ENCODE measurements at regions not wholly inside any gene's neighbourhood (a gene's known extent, or its start where the extent isn't known, plus 50 kb on each side); places are given as distances from the start of the nearest gene placed in this dataset.
A peak's percentile ranks its signal among the peaks of the same experiment; 100 is the strongest.

- Histone ChIP-seq H3K9me3 (ENCODE audit: control insufficient read depth, low read depth, low read length) (no peaks in the 10 kb centered on the region), H3K27ac (ENCODE audit: control insufficient read depth, insufficient read depth, low read length) (no peak overlapping the region), H4K20me1 (ENCODE audit: control insufficient read depth, extremely low read depth, insufficient read depth, low read length) (no peaks in the 10 kb centered on the region), H2AFZ (ENCODE audit: control insufficient read depth, low read length) (no peak overlapping the region), H3K79me2 (ENCODE audit: control insufficient read depth, insufficient read depth, low read length) (no peaks in the 10 kb centered on the region), H3K9me1 (ENCODE audit: control insufficient read depth, extremely low read depth, insufficient read depth, low read length) (no peaks in the 10 kb centered on the region), H3K27me3 (ENCODE audit: control insufficient read depth, extremely low read depth, insufficient read depth, low read length) (no peaks in the 10 kb centered on the region), H3K9ac (ENCODE audit: control insufficient read depth, extremely low read depth, insufficient read depth, low read length) (no peak overlapping the region), H3K36me3 (ENCODE audit: control insufficient read depth in 2 of 2, extremely low read depth in 1 of 2, insufficient read depth in 2 of 2, low read length in 2 of 2) (no peaks in the 10 kb centered on the region), H3K4me3 (ENCODE audit: control insufficient read depth in 2 of 3, extremely low read depth in 1 of 3, insufficient read depth in 2 of 3, low read depth in 1 of 3, low read length in 3 of 3) (no peak overlapping the region), H3K4me2 (ENCODE audit: control insufficient read depth, extremely low read depth, insufficient read depth, low read depth, low read length) (no peak overlapping the region), H3K4me1 (ENCODE audit: control insufficient read depth, extremely low read depth, insufficient read depth, low read length) (no peaks in the 10 kb centered on the region)
- FAIRE-seq = no peak
- TF ChIP-seq EZH2 (IDR thresholded peaks at IDR 0.05; ENCODE audit: low read length) (no peak), CTCF (optimal IDR thresholded peaks at IDR 0.05 in 1 of 3, IDR thresholded peaks at IDR 0.05 in 1 of 3, conservative IDR thresholded peaks at IDR 0.05 in 1 of 3; ENCODE audit: extremely low read depth in 1 of 3, insufficient read depth in 2 of 3, low read length in 3 of 3) (no peak)
- DNase-seq (ENCODE audit: low read depth, low spot score) = no peak
- dilution Hi-C loops (cut with MboI; ENCODE audit: extremely low pct_ligation_motif_present, low sequenced_read_pairs) = no loop called here
Measured at GRCh38 chr3:104596054-104596453, 770.7 kb upstream of the ALCAM start.

- Histone ChIP-seq H3K9ac (ENCODE audit: control insufficient read depth, extremely low read depth, insufficient read depth, low read length) (no peak overlapping the region), H3K9me1 (ENCODE audit: control insufficient read depth, extremely low read depth, insufficient read depth, low read length) (no peaks in the 10 kb centered on the region), H3K4me3 (ENCODE audit: control insufficient read depth in 2 of 3, extremely low read depth in 1 of 3, insufficient read depth in 2 of 3, low read depth in 1 of 3, low read length in 3 of 3) (no peak overlapping the region), H3K9me3 (ENCODE audit: control insufficient read depth, low read depth, low read length) (no peaks in the 10 kb centered on the region), H3K27me3 (ENCODE audit: control insufficient read depth, extremely low read depth, insufficient read depth, low read length) (no peaks in the 10 kb centered on the region), H3K79me2 (ENCODE audit: control insufficient read depth, insufficient read depth, low read length) (no peaks in the 10 kb centered on the region), H4K20me1 (ENCODE audit: control insufficient read depth, extremely low read depth, insufficient read depth, low read length) (no peaks in the 10 kb centered on the region), H3K36me3 (ENCODE audit: control insufficient read depth in 2 of 2, extremely low read depth in 1 of 2, insufficient read depth in 2 of 2, low read length in 2 of 2) (no peaks in the 10 kb centered on the region), H3K4me1 (ENCODE audit: control insufficient read depth, extremely low read depth, insufficient read depth, low read length) (no peaks in the 10 kb centered on the region), H3K4me2 (ENCODE audit: control insufficient read depth, extremely low read depth, insufficient read depth, low read depth, low read length) (no peak overlapping the region), H3K27ac (ENCODE audit: control insufficient read depth, insufficient read depth, low read length) (no peak overlapping the region), H2AFZ (ENCODE audit: control insufficient read depth, low read length) (no peak overlapping the region)
- peak; percentile 85 for FAIRE-seq
- TF ChIP-seq EZH2 (IDR thresholded peaks at IDR 0.05; ENCODE audit: low read length) = no peak
- TF ChIP-seq CTCF (optimal IDR thresholded peaks at IDR 0.05 in 1 of 3, IDR thresholded peaks at IDR 0.05 in 1 of 3, conservative IDR thresholded peaks at IDR 0.05 in 1 of 3; ENCODE audit: extremely low read depth in 1 of 3, insufficient read depth in 2 of 3, low read length in 3 of 3) = peak; percentile 42 to 59 (median 43)
- dilution Hi-C loops (cut with MboI; ENCODE audit: extremely low pct_ligation_motif_present, low sequenced_read_pairs) = no loop called here
- no peak for DNase-seq (ENCODE audit: low read depth, low spot score)
Measured at GRCh38 chr3:104596551-104596950, 770.2 kb upstream of the ALCAM start.
